ENCODE measurements at regions not wholly inside any gene's neighbourhood (a gene's known extent, or its start where the extent isn't known, plus 50 kb on each side); places are given as distances from the start of the nearest gene placed in this dataset.
A peak's percentile ranks its signal among the peaks of the same experiment; 100 is the strongest.
"Not testable (repeated sequence)": the region's sequence is repeated elsewhere in the genome, so short reads cannot be mapped to it uniquely, and the experiment has no call there.

GRCh38 chr22:15772337-15772736 is 82.5 kb downstream of the POTEH start:
- intact Hi-C loops (cut with DNase I); H3K27me3 ChIP-seq; H3K4me3 ChIP-seq; H3K4me1 ChIP-seq; H3K36me3 ChIP-seq; DNase-seq; H3K9me3 ChIP-seq; H3K27ac ChIP-seq: not testable (repeated sequence)
- 78% methylated on average over 3 of the region's 3 CpGs for WGBS, 2 donors

- DNase-seq; H3K4me3 ChIP-seq; H3K4me1 ChIP-seq; H3K9me3 ChIP-seq; H3K27ac ChIP-seq; intact Hi-C loops (cut with DNase I); H3K36me3 ChIP-seq; H3K27me3 ChIP-seq: not testable (repeated sequence)
- 64 to 65% methylated on average over 4 of the region's 7 CpGs for WGBS, 2 donors
These were observed 85.3 kb downstream of the POTEH start for GRCh38 chr22:15775118-15775517.

- H3K36me3 ChIP-seq; H3K9me3 ChIP-seq; H3K27me3 ChIP-seq; H3K27ac ChIP-seq; H3K4me1 ChIP-seq; intact Hi-C loops (cut with DNase I); H3K4me3 ChIP-seq: not testable (repeated sequence)
- peak; percentile 56 for DNase-seq
- whole genome bisulfite sequencing, 2 donors = 69 to 83% methylated on average over 17 of the region's 43 CpGs
These were observed 86.1 kb downstream of the POTEH start for GRCh38 chr22:15775670-15776669.

- intact Hi-C loops (cut with DNase I); DNase-seq; H3K36me3 ChIP-seq: not testable (repeated sequence)
These were observed 86.9 kb downstream of the POTEH start for GRCh38 chr22:15776727-15777126.

GRCh38 chr22:15777150-15777549 is 87.3 kb downstream of the POTEH start:
- 86 to 90% methylated on average over 7 of the region's 24 CpGs for WGBS, 2 donors
- intact Hi-C loops (cut with DNase I); H3K4me1 ChIP-seq; H3K4me3 ChIP-seq; H3K27me3 ChIP-seq; DNase-seq; H3K36me3 ChIP-seq; H3K27ac ChIP-seq; H3K9me3 ChIP-seq: not testable (repeated sequence)

More at GRCh38 chr22:15776727-15777126, 86.9 kb downstream of the POTEH start:
- not testable (repeated sequence) for H3K27me3 ChIP-seq, H3K9me3 ChIP-seq, H3K27ac ChIP-seq, H3K4me1 ChIP-seq, H3K4me3 ChIP-seq
- WGBS, 2 donors = 75 to 83% methylated on average over 10 of the region's 16 CpGs

- H3K4me3 ChIP-seq; H3K4me1 ChIP-seq; DNase-seq; H3K27ac ChIP-seq; intact Hi-C loops (cut with DNase I); H3K27me3 ChIP-seq; H3K36me3 ChIP-seq; H3K9me3 ChIP-seq: not testable (repeated sequence)
- 61 to 82% methylated on average over 6 to 8 of the region's 19 CpGs for WGBS, 2 donors
These were observed 87.7 kb downstream of the POTEH start for GRCh38 chr22:15777557-15777956.

- peak; percentile 59 for DNase-seq
- H3K27ac ChIP-seq; H3K4me1 ChIP-seq; H3K27me3 ChIP-seq; intact Hi-C loops (cut with DNase I); H3K4me3 ChIP-seq; H3K9me3 ChIP-seq; H3K36me3 ChIP-seq: not testable (repeated sequence)
- 70 to 73% methylated on average over 6 of the region's 6 CpGs for WGBS, 2 donors
These were observed 88.5 kb downstream of the POTEH start for GRCh38 chr22:15778366-15778765.

GRCh38 chr22:15781652-15782051 is 91.8 kb downstream of the POTEH start:
- H3K27me3 ChIP-seq; H3K27ac ChIP-seq; H3K36me3 ChIP-seq; H3K9me3 ChIP-seq; DNase-seq; intact Hi-C loops (cut with DNase I); H3K4me3 ChIP-seq; H3K4me1 ChIP-seq: not testable (repeated sequence)
- WGBS, 2 donors = 33 to 44% methylated on average over 1 of the region's 1 CpG

GRCh38 chr22:15782933-15783332 is 93.1 kb downstream of the POTEH start:
- H3K4me3 ChIP-seq; intact Hi-C loops (cut with DNase I); H3K36me3 ChIP-seq; DNase-seq; H3K9me3 ChIP-seq; H3K27me3 ChIP-seq; H3K27ac ChIP-seq; H3K4me1 ChIP-seq: not testable (repeated sequence)
- 50 to 65% methylated on average over 1 of the region's 2 CpGs for WGBS, 2 donors

GRCh38 chr22:15784383-15785085 is 94.7 kb downstream of the POTEH start:
- no CpG with 5 or more reads among the region's 34 CpGs for WGBS, 2 donors
- H3K4me3 ChIP-seq; H3K27me3 ChIP-seq; H3K9me3 ChIP-seq; intact Hi-C loops (cut with DNase I); H3K36me3 ChIP-seq; H3K27ac ChIP-seq; H3K4me1 ChIP-seq; DNase-seq: not testable (repeated sequence)

- intact Hi-C loops (cut with DNase I); H3K4me3 ChIP-seq; H3K4me1 ChIP-seq; DNase-seq; H3K27ac ChIP-seq; H3K27me3 ChIP-seq; H3K9me3 ChIP-seq; H3K36me3 ChIP-seq: not testable (repeated sequence)
- WGBS, 2 donors = 49 to 50% methylated on average over 4 of the region's 4 CpGs
These were observed 97.3 kb downstream of the POTEH start for GRCh38 chr22:15786942-15787733.

GRCh38 chr22:15791557-15791956 is 101.7 kb downstream of the POTEH start:
- H3K4me1 ChIP-seq; DNase-seq; H3K27ac ChIP-seq; intact Hi-C loops (cut with DNase I); H3K27me3 ChIP-seq; H3K36me3 ChIP-seq; H3K4me3 ChIP-seq; H3K9me3 ChIP-seq: not testable (repeated sequence)
- 85 to 93% methylated on average over 1 of the region's 3 CpGs for WGBS, 2 donors
